ENCODE measurements at regions not wholly inside any gene's neighbourhood (a gene's known extent, or its start where the extent isn't known, plus 50 kb on each side); places are given as distances from the start of the nearest gene placed in this dataset.
"Not testable (repeated sequence)": the region's sequence is repeated elsewhere in the genome, so short reads cannot be mapped to it uniquely, and the experiment has no call there.

DNA sequence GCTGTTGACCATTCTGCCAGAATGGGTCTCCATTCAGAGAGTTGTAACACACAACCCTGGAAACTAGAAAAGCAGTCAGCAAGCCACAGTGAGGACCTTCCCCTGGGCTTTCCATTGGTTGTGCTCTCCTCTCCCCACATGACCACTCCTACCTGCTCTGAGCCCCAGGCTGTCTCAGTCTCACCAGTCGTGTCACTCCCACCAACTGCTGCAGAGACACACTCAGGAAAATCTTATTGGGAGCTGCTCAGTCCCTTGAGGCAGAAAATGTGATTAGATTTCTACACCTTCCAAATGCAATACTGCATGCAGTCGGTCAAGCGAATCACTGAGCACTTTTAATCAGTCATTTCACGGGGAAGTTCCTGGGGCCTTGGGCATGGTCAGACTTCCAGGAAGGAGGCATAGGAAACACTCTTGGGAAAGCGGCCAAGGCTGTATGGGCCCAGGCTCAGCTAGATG is 284.2 kb upstream of the NMUR2 start:
- no peak overlapping the region for H3K4me3 ChIP-seq (ENCODE audit: extremely low read depth, insufficient read depth, low read length, poor library complexity, severe bottlenecking)
- H3K36me3 ChIP-seq (ENCODE audit: control insufficient read depth, insufficient read depth, low read length), result no peaks in the 10 kb centered on the region
- H3K27ac ChIP-seq (ENCODE audit: low read depth, low read length, severe bottlenecking), result peak overlapping the region; percentile 2
- WGBS, 2 experiments (ENCODE audit: insufficient coverage in 2 of 2), result 81 to 93% methylated on average over 3 to 4 of the region's 5 CpGs
- H3K9me3 ChIP-seq (ENCODE audit: control insufficient read depth, low read length), result peaks cover 15% of the 10 kb centered on the region
- no peaks in the 10 kb centered on the region for H3K4me1 ChIP-seq (ENCODE audit: control insufficient read depth, insufficient read depth, low read length, poor library complexity, severe bottlenecking)

DNA sequence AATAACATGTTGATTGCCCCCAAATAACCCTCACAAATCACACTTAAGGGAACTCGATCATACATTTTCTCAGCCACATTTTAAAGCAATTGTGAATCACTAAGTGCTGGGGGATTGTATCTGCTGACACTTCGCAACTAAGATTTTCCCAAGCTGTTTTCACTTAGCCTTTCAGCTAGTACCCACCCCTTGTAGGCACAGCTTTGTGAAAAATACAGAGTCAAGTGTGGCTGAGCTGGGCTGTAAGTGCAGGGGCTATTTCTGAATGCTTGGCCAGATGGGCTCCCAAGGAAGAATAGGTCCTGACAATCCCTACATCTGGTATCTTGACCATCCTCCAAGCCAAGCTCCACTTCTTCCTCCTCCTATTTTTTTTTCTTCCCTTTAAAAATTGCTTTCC is 289.2 kb upstream of the NMUR2 start:
- Histone ChIP-seq H3K36me3 (ENCODE audit: control insufficient read depth, insufficient read depth, low read length) (no peaks in the 10 kb centered on the region), H3K27ac (ENCODE audit: low read depth, low read length, severe bottlenecking) (no peak overlapping the region), H3K4me3 (ENCODE audit: extremely low read depth, insufficient read depth, low read length, poor library complexity, severe bottlenecking) (no peak overlapping the region), H3K9me3 (ENCODE audit: control insufficient read depth, low read length) (no peaks in the 10 kb centered on the region), H3K4me1 (ENCODE audit: control insufficient read depth, insufficient read depth, low read length, poor library complexity, severe bottlenecking) (no peaks in the 10 kb centered on the region)
- WGBS, 2 experiments (ENCODE audit: insufficient coverage in 2 of 2), result 0 to 50% methylated on average over 1 to 2 of the region's 2 CpGs

DNA sequence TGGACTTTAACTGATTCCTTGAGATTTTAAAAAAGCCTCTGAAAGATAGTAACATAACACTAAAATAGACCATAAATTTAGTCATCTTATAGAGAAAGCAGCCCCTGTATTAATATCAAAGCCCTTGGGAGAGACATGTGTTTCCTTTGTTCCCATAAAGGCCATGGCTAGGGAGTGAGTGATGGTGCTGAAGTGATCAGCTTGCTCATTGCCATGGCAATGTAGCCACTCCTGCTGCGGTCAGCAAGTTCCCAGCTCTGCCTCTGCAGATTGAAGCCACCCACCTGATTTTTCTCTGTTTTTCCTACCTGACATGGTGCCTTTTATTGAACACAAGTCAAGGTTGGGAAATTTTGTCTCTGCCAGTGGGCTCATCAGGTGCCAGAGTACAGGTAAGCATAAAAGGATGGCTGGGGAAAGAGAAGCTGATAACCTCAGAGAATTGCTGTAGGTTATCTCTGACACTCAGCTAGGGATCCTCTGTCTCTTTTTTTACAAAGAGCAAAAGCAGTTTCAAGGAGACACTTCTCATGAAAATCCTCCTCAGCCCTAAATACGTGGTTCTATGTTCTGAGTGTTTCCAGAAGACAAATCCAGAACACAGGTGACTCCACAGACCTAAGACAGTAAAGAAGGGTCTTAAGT is 296.3 kb upstream of the NMUR2 start:
- no peaks in the 10 kb centered on the region for H3K9me3 ChIP-seq (ENCODE audit: control insufficient read depth, low read length)
- no peaks in the 10 kb centered on the region for H3K4me1 ChIP-seq (ENCODE audit: control insufficient read depth, insufficient read depth, low read length, poor library complexity, severe bottlenecking)
- H3K36me3 ChIP-seq (ENCODE audit: control insufficient read depth, insufficient read depth, low read length), result no peaks in the 10 kb centered on the region
- 50 to 92% methylated on average over 1 of the region's 2 CpGs for WGBS, 2 experiments (ENCODE audit: insufficient coverage in 2 of 2)
- no peak overlapping the region for H3K27ac ChIP-seq (ENCODE audit: low read depth, low read length, severe bottlenecking)
- no peak overlapping the region for H3K4me3 ChIP-seq (ENCODE audit: extremely low read depth, insufficient read depth, low read length, poor library complexity, severe bottlenecking)

DNA sequence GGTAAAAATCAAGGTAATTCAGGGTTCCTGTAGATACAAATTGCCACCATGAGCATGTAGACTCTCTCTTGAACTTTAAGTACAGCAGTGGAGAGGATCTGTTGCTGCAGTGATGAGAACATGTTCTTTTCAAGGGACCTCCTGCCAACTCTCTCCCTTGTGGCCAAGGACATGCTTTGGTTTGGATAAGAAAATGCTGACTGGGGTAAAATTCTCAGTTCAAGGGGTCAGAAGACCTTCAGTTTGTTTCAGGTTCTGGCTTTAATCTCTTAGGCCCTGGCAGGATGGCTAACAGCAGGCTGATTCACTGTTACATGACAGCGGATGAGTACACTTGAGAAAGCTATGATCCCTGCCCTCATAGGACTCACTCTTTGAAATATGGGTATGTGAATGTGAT is 299.2 kb upstream of the NMUR2 start:
- H3K9me3 ChIP-seq (ENCODE audit: control insufficient read depth, low read length), result no peaks in the 10 kb centered on the region
- no peak overlapping the region for H3K4me3 ChIP-seq (ENCODE audit: extremely low read depth, insufficient read depth, low read length, poor library complexity, severe bottlenecking)
- no peak overlapping the region for H3K27ac ChIP-seq (ENCODE audit: low read depth, low read length, severe bottlenecking)
- H3K36me3 ChIP-seq (ENCODE audit: control insufficient read depth, insufficient read depth, low read length), result no peaks in the 10 kb centered on the region
- no peaks in the 10 kb centered on the region for H3K4me1 ChIP-seq (ENCODE audit: control insufficient read depth, insufficient read depth, low read length, poor library complexity, severe bottlenecking)
- WGBS, 2 experiments (ENCODE audit: insufficient coverage in 2 of 2), result 83% methylated on average over 1 of the region's 1 CpG; no CpG with 5 or more reads in 1 of the 2 experiments

DNA sequence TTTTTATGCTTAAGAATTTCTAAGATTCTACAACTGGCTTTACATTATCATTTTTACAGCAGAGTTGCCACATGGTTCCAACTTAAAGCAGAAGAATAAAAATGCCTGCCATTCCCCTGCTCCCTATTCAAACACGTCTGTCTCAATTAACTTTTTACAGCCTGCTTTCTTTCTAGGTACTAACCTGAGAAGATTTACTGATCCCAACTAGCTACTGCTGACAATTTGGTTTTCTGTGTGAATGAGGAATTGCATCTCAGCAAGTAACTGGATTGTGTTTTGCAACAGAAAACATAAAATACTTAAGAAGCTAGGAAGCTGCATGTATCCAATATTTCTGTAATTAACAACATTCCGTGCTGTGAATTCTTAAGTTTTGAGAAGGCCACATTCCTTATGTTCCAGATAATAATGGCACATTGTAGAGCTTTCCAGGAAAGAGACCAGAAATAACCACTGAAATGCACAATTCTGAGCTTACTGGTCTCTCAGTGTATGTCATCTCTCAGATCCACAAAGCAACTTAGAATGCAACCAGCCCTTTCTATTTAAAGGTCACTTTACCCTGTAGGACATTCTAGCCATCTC is 306.8 kb upstream of the NMUR2 start:
- no peak overlapping the region for H3K4me3 ChIP-seq (ENCODE audit: extremely low read depth, insufficient read depth, low read length, poor library complexity, severe bottlenecking)
- 80 to 86% methylated on average over 1 of the region's 2 CpGs for WGBS, 2 experiments (ENCODE audit: insufficient coverage in 2 of 2)
- no peaks in the 10 kb centered on the region for H3K4me1 ChIP-seq (ENCODE audit: control insufficient read depth, insufficient read depth, low read length, poor library complexity, severe bottlenecking)
- no peak overlapping the region for H3K27ac ChIP-seq (ENCODE audit: low read depth, low read length, severe bottlenecking)
- no peaks in the 10 kb centered on the region for H3K36me3 ChIP-seq (ENCODE audit: control insufficient read depth, insufficient read depth, low read length)
- H3K9me3 ChIP-seq (ENCODE audit: control insufficient read depth, low read length), result no peaks in the 10 kb centered on the region

DNA sequence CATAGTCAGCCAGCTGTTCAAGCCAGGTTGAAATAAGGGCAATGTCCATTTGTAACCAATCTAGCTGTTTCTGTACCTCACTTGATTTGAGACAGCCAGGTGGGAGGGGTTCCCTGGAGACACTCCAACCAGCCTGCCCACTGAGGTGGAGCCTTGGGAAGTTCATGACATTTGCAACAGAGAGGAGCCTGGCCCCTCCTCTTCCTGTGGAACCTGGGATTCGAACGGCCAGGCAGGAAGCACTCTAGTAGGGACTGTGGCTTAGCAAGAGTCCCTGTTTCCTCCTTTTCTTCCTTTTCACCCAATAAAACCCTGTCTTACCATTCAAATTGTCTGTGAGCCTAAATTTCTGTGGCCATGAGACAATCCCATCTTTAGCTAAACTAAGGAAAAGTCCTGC is 312.3 kb upstream of the NMUR2 start:
- Histone ChIP-seq H3K9me3 (ENCODE audit: control insufficient read depth, low read length) (peaks cover 9% of the 10 kb centered on the region), H3K27ac (ENCODE audit: low read depth, low read length, severe bottlenecking) (no peak overlapping the region), H3K4me1 (ENCODE audit: control insufficient read depth, insufficient read depth, low read length, poor library complexity, severe bottlenecking) (no peaks in the 10 kb centered on the region), H3K36me3 (ENCODE audit: control insufficient read depth, insufficient read depth, low read length) (no peaks in the 10 kb centered on the region), H3K4me3 (ENCODE audit: extremely low read depth, insufficient read depth, low read length, poor library complexity, severe bottlenecking) (no peak overlapping the region)
- WGBS, 2 experiments (ENCODE audit: insufficient coverage in 2 of 2), result 92% methylated on average over 2 of the region's 2 CpGs; no CpG with 5 or more reads in 1 of the 2 experiments

DNA sequence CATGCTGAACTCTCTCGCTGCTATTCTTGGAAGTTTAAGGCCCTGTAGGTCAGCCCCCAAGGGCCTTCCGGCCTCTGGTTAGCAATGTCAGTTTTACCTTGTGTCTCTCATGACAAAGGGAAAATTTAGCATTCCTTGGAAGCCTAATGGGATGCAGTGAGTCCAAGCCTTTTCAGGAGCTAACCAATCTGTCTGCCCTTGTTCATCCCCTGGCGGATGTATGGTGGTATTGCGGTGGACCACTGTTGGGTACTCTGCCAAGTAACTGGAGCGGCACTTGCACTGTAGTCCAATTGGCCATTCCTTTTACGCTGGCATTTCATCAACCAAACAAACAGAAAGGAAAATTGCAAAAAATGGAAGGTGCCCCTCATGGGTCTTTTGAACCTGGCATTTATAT is 318.4 kb upstream of the NMUR2 start:
- H3K9me3 ChIP-seq (ENCODE audit: control insufficient read depth, low read length), result peaks cover 21% of the 10 kb centered on the region
- 87 to 92% methylated on average over 5 to 6 of the region's 6 CpGs for WGBS, 2 experiments (ENCODE audit: insufficient coverage in 2 of 2)

DNA sequence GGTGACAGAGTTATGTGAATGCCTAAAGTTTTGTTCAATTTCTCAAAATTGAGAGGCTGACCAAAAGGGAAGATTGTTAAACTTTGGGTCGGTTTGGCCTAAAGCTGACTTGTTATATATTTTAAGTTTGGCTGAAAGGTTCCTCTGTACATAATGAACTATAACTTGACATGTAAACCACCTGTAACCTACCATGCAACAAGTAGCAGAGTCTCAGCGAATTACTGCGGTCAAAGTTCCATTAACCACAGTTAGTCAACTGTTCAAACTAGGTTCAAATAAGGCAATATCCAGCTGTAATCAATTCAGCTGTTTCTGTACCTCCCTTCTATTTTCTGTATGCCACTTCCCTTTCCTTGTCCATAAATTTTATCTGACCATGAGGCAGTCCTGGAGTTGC is 325.1 kb upstream of the NMUR2 start:
- Histone ChIP-seq H3K27ac (ENCODE audit: low read depth, low read length, severe bottlenecking) (no peak overlapping the region), H3K36me3 (ENCODE audit: control insufficient read depth, insufficient read depth, low read length) (no peaks in the 10 kb centered on the region), H3K4me3 (ENCODE audit: extremely low read depth, insufficient read depth, low read length, poor library complexity, severe bottlenecking) (no peak overlapping the region), H3K9me3 (ENCODE audit: control insufficient read depth, low read length) (no peaks in the 10 kb centered on the region), H3K4me1 (ENCODE audit: control insufficient read depth, insufficient read depth, low read length, poor library complexity, severe bottlenecking) (no peaks in the 10 kb centered on the region)
- WGBS, 2 experiments (ENCODE audit: insufficient coverage in 2 of 2), result 77 to 97% methylated on average over 2 of the region's 3 CpGs

More for the DNA sequence above, 318.4 kb upstream of the NMUR2 start:
- H3K4me1 ChIP-seq (ENCODE audit: control insufficient read depth, insufficient read depth, low read length, poor library complexity, severe bottlenecking), result no peaks in the 10 kb centered on the region
- H3K36me3 ChIP-seq (ENCODE audit: control insufficient read depth, insufficient read depth, low read length), result no peaks in the 10 kb centered on the region
- no peak overlapping the region for H3K27ac ChIP-seq (ENCODE audit: low read depth, low read length, severe bottlenecking)
- no peak overlapping the region for H3K4me3 ChIP-seq (ENCODE audit: extremely low read depth, insufficient read depth, low read length, poor library complexity, severe bottlenecking)

DNA sequence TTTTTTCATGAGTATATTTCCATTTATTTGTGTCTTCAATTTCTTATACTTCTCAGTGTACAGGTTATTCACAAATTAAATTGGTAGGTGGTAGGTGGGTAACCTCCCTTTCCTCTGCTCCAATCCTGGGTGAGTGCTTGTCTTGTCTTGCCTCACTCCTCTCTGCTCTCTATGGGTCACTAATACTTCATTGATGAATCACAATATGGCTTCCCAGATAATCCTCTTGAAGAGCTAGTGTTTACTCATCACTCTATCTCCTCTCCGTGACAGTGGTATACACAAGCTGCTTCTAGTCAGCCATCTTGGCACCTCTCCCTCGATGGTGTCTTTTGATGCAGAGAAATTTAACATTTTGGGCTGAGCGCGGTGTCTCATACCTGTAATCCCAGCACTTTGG is 331.8 kb upstream of the NMUR2 start:
- 81 to 87% methylated on average over 4 of the region's 4 CpGs for WGBS, 2 experiments (ENCODE audit: insufficient coverage in 2 of 2)
- Histone ChIP-seq H3K27ac (ENCODE audit: low read depth, low read length, severe bottlenecking) (no peak overlapping the region), H3K36me3 (ENCODE audit: control insufficient read depth, insufficient read depth, low read length) (no peaks in the 10 kb centered on the region), H3K9me3 (ENCODE audit: control insufficient read depth, low read length) (no peaks in the 10 kb centered on the region), H3K4me1 (ENCODE audit: control insufficient read depth, insufficient read depth, low read length, poor library complexity, severe bottlenecking) (no peaks in the 10 kb centered on the region), H3K4me3 (ENCODE audit: extremely low read depth, insufficient read depth, low read length, poor library complexity, severe bottlenecking) (no peak overlapping the region)

DNA sequence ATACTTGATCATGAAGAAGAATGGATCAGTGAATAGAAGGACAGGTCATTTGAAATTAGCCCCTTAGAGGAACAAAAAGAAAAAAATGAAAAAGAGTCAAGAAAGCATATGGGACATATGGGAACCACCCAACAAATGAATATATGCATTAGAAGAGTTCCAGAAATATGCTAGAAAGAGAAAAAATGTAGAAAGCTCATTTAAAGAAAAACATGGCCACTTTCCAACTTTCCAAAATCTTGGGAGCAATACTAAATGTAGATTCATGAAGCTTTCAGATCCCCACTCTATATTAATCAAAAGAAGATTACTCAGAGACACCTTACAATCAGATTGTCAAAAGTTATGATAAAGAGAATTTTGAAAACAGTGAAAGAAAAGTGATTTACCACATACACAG is 334.8 kb upstream of the NMUR2 start:
- no peak overlapping the region for H3K4me3 ChIP-seq (ENCODE audit: extremely low read depth, insufficient read depth, low read length, poor library complexity, severe bottlenecking)
- no peaks in the 10 kb centered on the region for H3K4me1 ChIP-seq (ENCODE audit: control insufficient read depth, insufficient read depth, low read length, poor library complexity, severe bottlenecking)
- H3K27ac ChIP-seq (ENCODE audit: low read depth, low read length, severe bottlenecking), result no peak overlapping the region
- no peaks in the 10 kb centered on the region for H3K36me3 ChIP-seq (ENCODE audit: control insufficient read depth, insufficient read depth, low read length)
- no peaks in the 10 kb centered on the region for H3K9me3 ChIP-seq (ENCODE audit: control insufficient read depth, low read length)

DNA sequence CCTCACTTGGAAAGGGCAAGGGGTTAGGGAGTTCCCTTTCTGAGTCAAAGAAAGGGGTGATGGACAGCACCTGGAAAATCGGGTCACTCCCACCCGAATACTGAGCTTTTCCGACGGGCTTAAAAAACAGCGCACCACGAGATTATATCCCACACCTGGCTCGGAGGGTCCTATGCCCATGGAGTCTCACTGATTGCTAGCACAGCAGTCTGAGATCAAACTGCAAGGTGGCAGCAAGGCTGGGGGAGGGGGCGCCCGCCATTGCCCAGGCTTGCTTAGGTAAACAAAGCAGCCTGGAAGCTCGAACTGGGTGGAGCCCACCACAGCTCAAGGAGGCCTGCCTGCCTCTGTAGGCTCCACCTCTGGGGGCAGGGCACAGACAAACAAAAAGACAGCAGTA is 336.0 kb upstream of the NMUR2 start:
- H3K9me3 ChIP-seq (ENCODE audit: control insufficient read depth, low read length); H3K27ac ChIP-seq (ENCODE audit: low read depth, low read length, severe bottlenecking); H3K4me3 ChIP-seq (ENCODE audit: extremely low read depth, insufficient read depth, low read length, poor library complexity, severe bottlenecking); H3K4me1 ChIP-seq (ENCODE audit: control insufficient read depth, insufficient read depth, low read length, poor library complexity, severe bottlenecking); H3K36me3 ChIP-seq (ENCODE audit: control insufficient read depth, insufficient read depth, low read length): not testable (repeated sequence)
- WGBS, 2 experiments (ENCODE audit: insufficient coverage in 2 of 2), result 82 to 85% methylated on average over 6 to 7 of the region's 10 CpGs
